Calu3 (cell line): ENCODE measurements at regions not wholly inside any gene's neighbourhood (a gene's known extent, or its start where the extent isn't known, plus 50 kb on each side); places are given as distances from the start of the nearest gene placed in this dataset.
A peak's percentile ranks its signal among the peaks of the same experiment; 100 is the strongest.

ENCODE experiments used
- BruUV-seq: library from RNA; stranded (reverse); fragments of 400-500 nt; replicated peaks from 2 replicates; lab custom pipeline; 2021; lab: Mats Ljungman, UMichigan
- CTCF ChIA-PET: fragments of 300-600 bp; sonication (Branson Sonifier 250); formaldehyde crosslinking; loops from one replicate; lab custom pipeline; 2022; ENCODE audit warnings: antibody characterized with exemption; lab: Charles Lee
- DNase-seq: peaks from one replicate; pipeline ENCODE4 v3.0.0; 2022
- H3K27ac Mint-ChIP-seq: one replicate; pipeline ENCODE4 v1.8.0; 2022; ENCODE audit warnings: mixed read lengths; ENCODE audit not compliant: unreplicated experiment
- H3K27me3 Mint-ChIP-seq: one replicate; pipeline ENCODE4 v1.8.0; 2022; ENCODE audit warnings: mixed read lengths; ENCODE audit not compliant: unreplicated experiment
- H3K36me3 Mint-ChIP-seq: one replicate; pipeline ENCODE4 v1.8.0; 2022; ENCODE audit warnings: mild to moderate bottlenecking, moderate library complexity, mixed read lengths; ENCODE audit not compliant: insufficient read depth, unreplicated experiment
- H3K4me1 Mint-ChIP-seq: one replicate; pipeline ENCODE4 v1.8.0; 2022; ENCODE audit warnings: mild to moderate bottlenecking, low read depth, mixed read lengths; ENCODE audit not compliant: unreplicated experiment
- H3K4me3 Mint-ChIP-seq: one replicate; pipeline ENCODE4 v1.8.0; 2022; ENCODE audit warnings: mild to moderate bottlenecking, low read depth, moderate library complexity, mixed read lengths; ENCODE audit not compliant: unreplicated experiment
- H3K9me3 Mint-ChIP-seq: one replicate; pipeline ENCODE4 v1.8.0; 2022; ENCODE audit warnings: low read depth, mixed read lengths; ENCODE audit not compliant: unreplicated experiment
- CTCF ChIP-seq: fragments of 200-600 bp; IDR thresholded peaks from one replicate; pipeline ENCODE4 v1.8.0; 2022; ENCODE audit warnings: antibody characterized with exemption; ENCODE audit not compliant: unreplicated experiment
- intact Hi-C: fragments of 100-400 bp; cut with micrococcal nuclease; formaldehyde crosslinking; loops from one replicate; pipeline ENCODE4 v1.10.0; 2022; ENCODE audit not compliant: unreplicated experiment

- Mint-ChIP-seq H3K27me3 (no peaks in the 10 kb centered on the region), H3K9me3 (no peaks in the 10 kb centered on the region), H3K36me3 (peaks cover 33% of the 10 kb centered on the region), H3K4me1 (peaks cover 60% of the 10 kb centered on the region), H3K27ac (no peak overlapping the region), H3K4me3 (no peak overlapping the region)
- no TSS peak for BruUV-seq
- CTCF ChIA-PET = no interaction called here
- no peak for TF ChIP-seq CTCF
- intact Hi-C loops = loop anchor here (5.0 kb wide), 2 partner anchors 41 to 109 kb away; no protein-coding TSS in a partner anchor
- no peak for DNase-seq
These were observed 64.8 kb upstream of the INSIG1 start for GRCh38 chr7:155232911-155233310.

DNA sequence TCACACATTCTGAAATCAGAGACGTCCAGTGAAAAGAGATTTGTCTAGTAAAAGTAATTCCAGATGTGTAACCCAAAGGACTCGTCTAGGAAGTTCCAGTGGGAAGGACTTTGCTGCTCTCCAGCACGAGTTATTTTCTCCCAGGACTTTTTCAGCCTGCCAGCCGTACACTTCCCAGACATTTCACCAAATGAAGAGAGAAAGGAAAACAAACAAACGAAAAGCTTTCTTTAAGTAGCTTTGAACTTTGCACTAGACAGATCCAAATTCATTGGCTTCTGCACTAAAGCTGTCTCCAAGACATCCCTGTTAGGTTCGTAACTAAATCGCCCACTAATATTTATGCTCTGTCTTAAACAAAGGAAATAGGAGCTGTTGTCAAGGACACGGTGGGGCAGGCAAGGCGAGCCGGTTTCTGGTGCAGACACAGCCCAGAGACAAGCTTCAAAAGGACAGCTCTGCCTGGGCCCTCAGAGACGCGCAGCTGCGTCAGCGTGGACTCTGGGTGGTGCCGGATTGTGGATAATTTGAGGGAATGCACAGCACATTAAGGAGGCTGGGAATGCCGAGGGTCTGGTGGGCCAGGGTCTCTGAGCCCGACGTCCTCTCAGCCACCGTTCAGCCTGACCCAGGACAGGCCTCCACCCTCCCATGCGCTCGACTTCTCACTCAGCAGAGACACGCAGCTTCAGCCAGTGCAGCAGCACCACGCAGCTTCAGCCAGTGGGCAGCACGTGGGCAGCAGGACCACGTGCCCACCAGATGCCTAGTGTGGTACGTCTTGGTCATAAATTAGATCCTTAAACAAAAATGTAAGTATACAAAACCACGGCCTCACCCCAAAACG lies 64.1 kb upstream of the INSIG1 start:
- H3K4me3 Mint-ChIP-seq = no peak overlapping the region
- CTCF ChIA-PET = no interaction called here
- no peaks in the 10 kb centered on the region for H3K27me3 Mint-ChIP-seq
- peaks cover 33% of the 10 kb centered on the region for H3K36me3 Mint-ChIP-seq
- no peak for TF ChIP-seq CTCF
- no TSS peak for BruUV-seq
- H3K27ac Mint-ChIP-seq = peak overlapping the region; percentile 45
- H3K4me1 Mint-ChIP-seq = peaks cover 60% of the 10 kb centered on the region
- no peaks in the 10 kb centered on the region for H3K9me3 Mint-ChIP-seq
- intact Hi-C loops = loop anchor here (5.0 kb wide), 2 partner anchors 41 to 109 kb away; no protein-coding TSS in a partner anchor
- no peak for DNase-seq

DNA sequence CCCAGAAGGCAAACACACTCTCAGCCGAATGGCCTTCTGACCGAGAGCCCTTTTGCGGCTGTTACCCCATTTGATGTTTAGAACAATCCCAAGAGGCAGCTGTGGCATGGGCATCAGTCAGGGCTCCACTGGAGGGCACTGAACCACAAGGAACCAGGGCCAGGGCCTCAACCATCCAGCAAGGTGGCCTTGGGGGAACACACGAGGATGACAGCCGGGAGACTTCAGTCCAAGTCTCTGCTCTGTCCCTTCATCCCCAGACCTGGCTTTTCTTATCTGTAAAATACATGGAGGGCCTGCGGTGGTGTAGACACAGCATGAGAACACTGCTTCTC lies 63.6 kb upstream of the INSIG1 start:
- Mint-ChIP-seq H3K9me3 (no peaks in the 10 kb centered on the region), H3K36me3 (peaks cover 33% of the 10 kb centered on the region), H3K27ac (peak overlapping the region; percentile 45), H3K4me1 (peaks cover 65% of the 10 kb centered on the region), H3K4me3 (no peak overlapping the region), H3K27me3 (no peaks in the 10 kb centered on the region)
- CTCF ChIA-PET = no interaction called here
- intact Hi-C loops = loop anchor here (5.0 kb wide), 2 partner anchors 42 to 108 kb away; no protein-coding TSS in a partner anchor
- no TSS peak for BruUV-seq
- no peak for TF ChIP-seq CTCF
- peak; percentile 42 for DNase-seq

GRCh38 chr7:155234950-155235789 lies 62.5 kb upstream of the INSIG1 start:
- Mint-ChIP-seq H3K27ac (peak overlapping the region; percentile 95), H3K4me3 (peak overlapping the region; percentile 53), H3K4me1 (peaks cover 65% of the 10 kb centered on the region), H3K9me3 (no peaks in the 10 kb centered on the region), H3K36me3 (peaks cover 31% of the 10 kb centered on the region), H3K27me3 (no peaks in the 10 kb centered on the region)
- DNase-seq = peak; percentile 59
- intact Hi-C loops = loop anchor here (5.0 kb wide), 2 partner anchors 43 to 107 kb away; no protein-coding TSS in a partner anchor
- TSS peak; percentile 63 for BruUV-seq
- TF ChIP-seq CTCF = no peak
- CTCF ChIA-PET = interaction anchor here (1.2 kb wide), 1 partner anchor 62 kb away, joined by 3 read pairs; the partner anchor contains the start of gene INSIG1
